Astrocyte (in vitro differentiated cells and primary cell): ENCODE measurements at regions not wholly inside any gene's neighbourhood (a gene's known extent, or its start where the extent isn't known, plus 50 kb on each side); places are given as distances from the start of the nearest gene placed in this dataset.

Source experiments
- DNase-seq: peaks from one replicate; pipeline ENCODE4 v3.0.0-alpha.2; 2010; ENCODE audit warnings: low read depth
- FAIRE-seq: peaks from 2 replicates; lab custom pipeline; 2011; peaks lifted over from hg19 to GRCh38; lab: Jason Lieb, UNC
- H2AFZ ChIP-seq: 2 replicates; pipeline ENCODE4 v1.6.0; 2012; ENCODE audit warnings: low read depth, low read length, inconsistent platforms
- H3K27ac ChIP-seq: 2 replicates; pipeline ENCODE4 v1.5.1; 2011; ENCODE audit warnings: low read depth, low read length, inconsistent platforms
- H3K27me3 ChIP-seq: 2 replicates; pipeline ENCODE4 v1.6.0; 2011; ENCODE audit warnings: low read length, inconsistent platforms; ENCODE audit not compliant: insufficient read depth
- H3K36me3 ChIP-seq: 2 replicates; pipeline ENCODE4 v1.5.1; 2011; ENCODE audit warnings: low read length, inconsistent platforms; ENCODE audit not compliant: insufficient read depth
- H3K4me1 ChIP-seq: 2 replicates; pipeline ENCODE4 v1.5.1; 2011; ENCODE audit warnings: low read length, inconsistent platforms; ENCODE audit not compliant: insufficient read depth
- H3K4me2 ChIP-seq: 2 replicates; pipeline ENCODE4 v1.6.0; 2012; ENCODE audit warnings: low read length, inconsistent platforms
- H3K4me3 ChIP-seq: 2 replicates; pipeline ENCODE4 v1.5.1; 2011; ENCODE audit warnings: low read depth, mild to moderate bottlenecking, low read length, inconsistent platforms; ENCODE audit not compliant: insufficient read depth
- H3K79me2 ChIP-seq: 2 replicates; pipeline ENCODE4 v1.6.0; 2012; ENCODE audit warnings: mild to moderate bottlenecking, low read length, inconsistent platforms; ENCODE audit not compliant: insufficient read depth
- H3K9ac ChIP-seq: 2 replicates; pipeline ENCODE4 v1.6.0; 2012; ENCODE audit warnings: mild to moderate bottlenecking, low read length, inconsistent platforms
- H3K9me3 ChIP-seq: 2 replicates; pipeline ENCODE4 v1.5.1; 2012; ENCODE audit warnings: low read depth, mild to moderate bottlenecking, low read length, inconsistent platforms; ENCODE audit not compliant: insufficient read depth
- H4K20me1 ChIP-seq: 2 replicates; pipeline ENCODE4 v1.6.0; 2012; ENCODE audit warnings: low read length, inconsistent platforms; ENCODE audit not compliant: insufficient read depth
- H3K27ac Mint-ChIP-seq: one replicate; pipeline ENCODE4 v1.8.0; 2021; ENCODE audit warnings: mild to moderate bottlenecking, mixed read lengths; ENCODE audit not compliant: unreplicated experiment
- H3K27me3 Mint-ChIP-seq: one replicate; pipeline ENCODE4 v1.8.0; 2021; ENCODE audit warnings: low read depth, mixed read lengths; ENCODE audit not compliant: unreplicated experiment
- H3K36me3 Mint-ChIP-seq: one replicate; pipeline ENCODE4 v1.8.0; 2021; ENCODE audit warnings: low read depth, mixed read lengths; ENCODE audit not compliant: unreplicated experiment
- H3K4me1 Mint-ChIP-seq: one replicate; pipeline ENCODE4 v1.8.0; 2021; ENCODE audit warnings: low read depth, mixed read lengths; ENCODE audit not compliant: unreplicated experiment
- H3K4me3 Mint-ChIP-seq: one replicate; pipeline ENCODE4 v1.8.0; 2021; ENCODE audit warnings: mild to moderate bottlenecking, moderate library complexity, mixed read lengths; ENCODE audit not compliant: unreplicated experiment
- H3K9me3 Mint-ChIP-seq: one replicate; pipeline ENCODE4 v1.8.0; 2021; ENCODE audit warnings: mild to moderate bottlenecking, mixed read lengths; ENCODE audit not compliant: unreplicated experiment
- EZH2 ChIP-seq: IDR thresholded peaks from 2 replicates; pipeline ENCODE4 v1.6.1; 2012; ENCODE audit warnings: mild to moderate bottlenecking, low read length, inconsistent platforms; ENCODE audit not compliant: insufficient read depth
- TF ChIP-seq, protein P1 (sequence below): IDR thresholded peaks from 2 replicates; pipeline ENCODE4 v1.5.1; 2011; ENCODE audit warnings: low read depth, mild to moderate bottlenecking, inconsistent platforms, low read length, moderate library complexity; ENCODE audit not compliant: insufficient read depth

DNA sequence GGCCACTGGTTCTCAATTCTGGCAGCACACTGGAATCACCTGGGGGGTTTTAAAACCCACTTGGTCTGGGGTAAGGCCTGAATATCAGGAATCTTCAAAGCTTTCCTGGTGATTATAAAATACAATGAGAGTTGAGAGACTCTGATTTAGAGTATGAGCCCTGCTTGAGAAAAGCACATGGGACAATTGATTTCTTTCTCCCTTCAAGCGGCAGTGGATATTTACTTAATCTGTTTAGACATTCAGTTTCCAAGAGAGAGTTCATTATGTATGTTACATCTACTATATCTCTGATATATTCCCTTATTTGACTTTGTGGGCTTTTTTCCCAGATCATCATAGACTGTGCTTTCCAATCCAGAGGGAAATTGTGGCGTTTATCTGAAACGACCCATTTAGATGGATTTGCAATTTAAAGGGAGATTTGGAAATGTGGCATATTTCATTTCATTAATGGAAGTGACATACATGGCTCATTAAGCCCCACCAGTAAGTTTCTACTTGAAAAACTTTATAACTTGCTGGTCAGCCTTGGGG, 171.2 kb upstream of the PFN2 start:
- H3K4me1 Mint-ChIP-seq, result no peaks in the 10 kb centered on the region
- TF ChIP-seq, protein P1, sequence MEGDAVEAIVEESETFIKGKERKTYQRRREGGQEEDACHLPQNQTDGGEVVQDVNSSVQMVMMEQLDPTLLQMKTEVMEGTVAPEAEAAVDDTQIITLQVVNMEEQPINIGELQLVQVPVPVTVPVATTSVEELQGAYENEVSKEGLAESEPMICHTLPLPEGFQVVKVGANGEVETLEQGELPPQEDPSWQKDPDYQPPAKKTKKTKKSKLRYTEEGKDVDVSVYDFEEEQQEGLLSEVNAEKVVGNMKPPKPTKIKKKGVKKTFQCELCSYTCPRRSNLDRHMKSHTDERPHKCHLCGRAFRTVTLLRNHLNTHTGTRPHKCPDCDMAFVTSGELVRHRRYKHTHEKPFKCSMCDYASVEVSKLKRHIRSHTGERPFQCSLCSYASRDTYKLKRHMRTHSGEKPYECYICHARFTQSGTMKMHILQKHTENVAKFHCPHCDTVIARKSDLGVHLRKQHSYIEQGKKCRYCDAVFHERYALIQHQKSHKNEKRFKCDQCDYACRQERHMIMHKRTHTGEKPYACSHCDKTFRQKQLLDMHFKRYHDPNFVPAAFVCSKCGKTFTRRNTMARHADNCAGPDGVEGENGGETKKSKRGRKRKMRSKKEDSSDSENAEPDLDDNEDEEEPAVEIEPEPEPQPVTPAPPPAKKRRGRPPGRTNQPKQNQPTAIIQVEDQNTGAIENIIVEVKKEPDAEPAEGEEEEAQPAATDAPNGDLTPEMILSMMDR, result no peak
- TF ChIP-seq EZH2, result no peak
- no peaks in the 10 kb centered on the region for H3K27me3 ChIP-seq
- no peak overlapping the region for H3K27ac Mint-ChIP-seq
- peaks cover 4% of the 10 kb centered on the region for H3K4me1 ChIP-seq
- no peak overlapping the region for H3K4me2 ChIP-seq
- H3K4me3 Mint-ChIP-seq, result no peak overlapping the region
- H4K20me1 ChIP-seq, result no peaks in the 10 kb centered on the region
- no peak overlapping the region for H2AFZ ChIP-seq
- DNase-seq, result no peak
- no peaks in the 10 kb centered on the region for H3K79me2 ChIP-seq
- H3K36me3 Mint-ChIP-seq, result no peaks in the 10 kb centered on the region
- no peak for FAIRE-seq
- H3K27ac ChIP-seq, result no peak overlapping the region
- no peaks in the 10 kb centered on the region for H3K27me3 Mint-ChIP-seq
- H3K9ac ChIP-seq, result no peak overlapping the region
- no peak overlapping the region for H3K4me3 ChIP-seq
- no peaks in the 10 kb centered on the region for H3K9me3 ChIP-seq
- H3K36me3 ChIP-seq, result no peaks in the 10 kb centered on the region
- H3K9me3 Mint-ChIP-seq, result peaks cover 1% of the 10 kb centered on the region

DNA sequence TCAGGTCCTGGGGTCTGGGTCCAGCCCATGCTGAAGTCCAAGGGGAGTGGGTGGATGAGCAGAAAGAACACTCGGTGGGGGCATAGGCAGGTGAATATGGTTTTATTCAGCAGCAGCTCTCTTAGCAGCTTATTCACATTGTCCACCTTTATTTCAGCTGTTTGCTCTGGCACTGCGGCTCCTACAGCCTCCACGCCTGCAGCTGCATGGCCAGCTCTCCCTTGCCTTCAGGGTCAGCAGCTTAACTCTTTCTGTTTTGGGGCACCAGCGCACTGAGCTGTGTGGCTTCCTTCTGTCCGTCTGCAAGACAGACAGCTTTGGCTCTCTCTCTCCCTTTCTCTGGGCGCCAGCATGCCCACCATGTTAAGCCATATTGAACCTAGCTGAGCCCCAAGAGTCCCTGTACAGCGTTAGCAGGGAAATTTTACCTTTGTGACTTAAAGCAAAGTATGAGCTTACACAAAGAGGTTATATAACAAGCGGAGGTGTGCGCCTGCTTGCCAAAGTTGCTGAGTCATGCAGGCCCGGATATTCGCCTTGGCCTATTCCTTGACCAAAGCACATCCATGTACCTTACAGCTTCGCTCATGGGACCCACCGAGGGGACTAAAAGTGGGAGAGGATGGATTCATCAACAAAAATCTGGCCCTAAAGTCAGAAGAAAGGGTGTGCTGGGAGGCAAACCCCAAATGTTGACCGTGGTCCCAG, 170.1 kb upstream of the PFN2 start:
- Mint-ChIP-seq H3K4me3 (no peak overlapping the region), H3K36me3 (no peaks in the 10 kb centered on the region), H3K27me3 (no peaks in the 10 kb centered on the region), H3K9me3 (peaks cover 1% of the 10 kb centered on the region), H3K27ac (no peak overlapping the region), H3K4me1 (no peaks in the 10 kb centered on the region)
- no peak overlapping the region for H2AFZ ChIP-seq
- H3K9ac ChIP-seq, result no peak overlapping the region
- no peaks in the 10 kb centered on the region for H3K79me2 ChIP-seq
- H3K36me3 ChIP-seq, result no peaks in the 10 kb centered on the region
- no peak overlapping the region for H3K4me2 ChIP-seq
- DNase-seq (no peak), FAIRE-seq (no peak)
- H3K27me3 ChIP-seq, result no peaks in the 10 kb centered on the region
- no peak for TF ChIP-seq EZH2
- H3K27ac ChIP-seq, result no peak overlapping the region
- no peaks in the 10 kb centered on the region for H4K20me1 ChIP-seq
- H3K9me3 ChIP-seq, result no peaks in the 10 kb centered on the region
- no peak overlapping the region for H3K4me3 ChIP-seq
- no peaks in the 10 kb centered on the region for H3K4me1 ChIP-seq

DNA sequence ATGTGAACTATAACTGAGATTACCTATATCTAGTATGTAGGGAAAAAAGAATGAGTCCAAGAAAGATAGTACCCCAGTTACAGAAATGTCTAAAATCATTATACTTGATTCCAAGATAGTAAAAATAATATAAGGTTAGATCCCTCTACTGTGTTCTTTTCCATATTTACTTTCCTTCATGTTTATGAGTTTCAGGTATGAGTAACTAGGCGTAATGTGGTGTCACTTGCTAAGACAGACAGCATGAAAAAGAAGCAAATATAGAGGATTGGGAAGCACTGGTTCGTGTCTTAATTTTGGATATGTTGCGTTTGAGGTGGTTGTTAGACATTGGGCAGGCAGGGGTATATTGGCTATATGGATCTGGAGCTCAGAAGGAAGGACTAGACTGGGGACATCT, 168.1 kb upstream of the PFN2 start:
- H3K4me3 Mint-ChIP-seq, result no peak overlapping the region
- Histone ChIP-seq H3K4me1 (no peaks in the 10 kb centered on the region), H3K27ac (no peak overlapping the region), H3K4me3 (no peak overlapping the region), H3K9me3 (no peaks in the 10 kb centered on the region), H2AFZ (no peak overlapping the region), H3K27me3 (no peaks in the 10 kb centered on the region), H3K9ac (no peak overlapping the region), H3K36me3 (no peaks in the 10 kb centered on the region), H3K4me2 (no peak overlapping the region), H4K20me1 (no peaks in the 10 kb centered on the region), H3K79me2 (no peaks in the 10 kb centered on the region)
- no peaks in the 10 kb centered on the region for H3K36me3 Mint-ChIP-seq
- DNase-seq (no peak), FAIRE-seq (no peak)
- no peaks in the 10 kb centered on the region for H3K4me1 Mint-ChIP-seq
- H3K9me3 Mint-ChIP-seq, result no peaks in the 10 kb centered on the region
- no peaks in the 10 kb centered on the region for H3K27me3 Mint-ChIP-seq
- no peak overlapping the region for H3K27ac Mint-ChIP-seq
- TF ChIP-seq, protein P1, result no peak
- no peak for TF ChIP-seq EZH2
